ENCODE measurements at regions not wholly inside any gene's neighbourhood (a gene's known extent, or its start where the extent isn't known, plus 50 kb on each side); places are given as distances from the start of the nearest gene placed in this dataset.

GRCh38 chr2:7961550-7961949 is 720.3 kb upstream of the ID2 start:
- no peaks in the 10 kb centered on the region for H3K27me3 ChIP-seq
- ATAC-seq (no peak), DNase-seq (no peak)
- H3K9me3 ChIP-seq = no peaks in the 10 kb centered on the region
- no peaks in the 10 kb centered on the region for H3K4me1 ChIP-seq
- H3K4me3 ChIP-seq = no peak overlapping the region
- no peaks in the 10 kb centered on the region for H3K36me3 ChIP-seq
- no peak for TF ChIP-seq CTCF (IDR thresholded peaks at IDR 0.05 in 4 of 5, conservative IDR thresholded peaks at IDR 0.05 in 1 of 5)
- H3K27ac ChIP-seq = no peak overlapping the region
- intact Hi-C loops (cut with DNase I; ENCODE audit: low total_unique reads) = no loop called here
- in situ Hi-C loops (cut with MboI; ENCODE audit: low sequenced_read_pairs in 4 of 4) = no loop called here

- H3K36me3 ChIP-seq = no peaks in the 10 kb centered on the region
- no peak for DNase-seq
- no peaks in the 10 kb centered on the region for H3K9me3 ChIP-seq
- no peaks in the 10 kb centered on the region for H3K27me3 ChIP-seq
- intact Hi-C loops (cut with DNase I; ENCODE audit: low total_unique reads) = no loop called here
- TF ChIP-seq CTCF (IDR thresholded peaks at IDR 0.05 in 4 of 5, conservative IDR thresholded peaks at IDR 0.05 in 1 of 5) = no peak
- TF ChIP-seq POLR2A (IDR thresholded peaks at IDR 0.05) = no peak
- no peak overlapping the region for H3K27ac ChIP-seq
- no peak overlapping the region for H3K4me3 ChIP-seq
- no peak for ATAC-seq
- no peaks in the 10 kb centered on the region for H3K4me1 ChIP-seq
- in situ Hi-C loops (cut with MboI; ENCODE audit: low sequenced_read_pairs in 4 of 4) = no loop called here
These were observed 719.7 kb upstream of the ID2 start for GRCh38 chr2:7962161-7962560.

GRCh38 chr2:7963787-7964186 is 718.1 kb upstream of the ID2 start:
- intact Hi-C loops (cut with DNase I; ENCODE audit: low total_unique reads) (no loop called here), in situ Hi-C loops (cut with MboI; ENCODE audit: low sequenced_read_pairs in 4 of 4) (no loop called here)
- H3K9me3 ChIP-seq = no peaks in the 10 kb centered on the region
- H3K27ac ChIP-seq = no peak overlapping the region
- H3K4me1 ChIP-seq = no peaks in the 10 kb centered on the region
- ATAC-seq (no peak), DNase-seq (no peak)
- H3K27me3 ChIP-seq = no peaks in the 10 kb centered on the region
- H3K4me3 ChIP-seq = no peak overlapping the region
- no peak for TF ChIP-seq CTCF (IDR thresholded peaks at IDR 0.05 in 4 of 5, conservative IDR thresholded peaks at IDR 0.05 in 1 of 5)
- TF ChIP-seq POLR2A (IDR thresholded peaks at IDR 0.05) = no peak
- H3K36me3 ChIP-seq = no peaks in the 10 kb centered on the region

GRCh38 chr2:7966032-7966431 is 715.8 kb upstream of the ID2 start:
- H3K4me3 ChIP-seq = no peak overlapping the region
- TF ChIP-seq POLR2A (IDR thresholded peaks at IDR 0.05) (no peak), CTCF (IDR thresholded peaks at IDR 0.05 in 4 of 5, conservative IDR thresholded peaks at IDR 0.05 in 1 of 5) (no peak)
- in situ Hi-C loops (cut with MboI; ENCODE audit: low sequenced_read_pairs in 4 of 4) (no loop called here), intact Hi-C loops (cut with DNase I; ENCODE audit: low total_unique reads) (no loop called here)
- DNase-seq = no peak
- no peak overlapping the region for H3K27ac ChIP-seq
- no peaks in the 10 kb centered on the region for H3K36me3 ChIP-seq
- H3K27me3 ChIP-seq = no peaks in the 10 kb centered on the region
- no peaks in the 10 kb centered on the region for H3K9me3 ChIP-seq
- no peak for ATAC-seq
- H3K4me1 ChIP-seq = no peaks in the 10 kb centered on the region

- Histone ChIP-seq H3K9me3 (no peaks in the 10 kb centered on the region), H3K27ac (no peak overlapping the region), H3K4me3 (no peak overlapping the region), H3K27me3 (no peaks in the 10 kb centered on the region), H3K36me3 (no peaks in the 10 kb centered on the region), H3K4me1 (no peaks in the 10 kb centered on the region)
- intact Hi-C loops (cut with DNase I; ENCODE audit: low total_unique reads) (no loop called here), in situ Hi-C loops (cut with MboI; ENCODE audit: low sequenced_read_pairs in 4 of 4) (no loop called here)
- TF ChIP-seq POLR2A (IDR thresholded peaks at IDR 0.05) (no peak), CTCF (IDR thresholded peaks at IDR 0.05 in 4 of 5, conservative IDR thresholded peaks at IDR 0.05 in 1 of 5) (no peak)
- ATAC-seq (no peak), DNase-seq (no peak)
These were observed 714.0 kb upstream of the ID2 start for GRCh38 chr2:7967707-7968405.
